ENCODE measurements at regions not wholly inside any gene's neighbourhood (a gene's known extent, or its start where the extent isn't known, plus 50 kb on each side); places are given as distances from the start of the nearest gene placed in this dataset.

DNA sequence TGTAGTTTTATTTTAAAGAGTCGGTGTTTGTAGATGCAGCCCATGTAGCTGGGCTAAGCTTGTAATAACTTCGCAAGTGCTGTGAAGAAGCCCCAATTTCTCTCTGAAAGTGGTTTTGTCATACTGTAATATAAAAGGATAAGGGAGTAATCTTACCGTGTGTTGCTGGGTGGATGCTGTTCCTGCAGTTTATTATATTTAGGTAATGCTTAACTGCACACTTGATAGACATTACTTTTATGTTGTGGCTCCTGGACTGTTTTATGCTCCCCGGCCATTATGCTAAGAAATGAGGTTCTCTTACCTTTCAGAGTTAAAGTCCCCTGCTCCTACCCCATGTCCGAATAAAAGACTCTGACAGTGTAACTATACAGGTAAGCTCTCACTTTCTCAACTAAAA, 789.4 kb downstream of the RPA4 start:
- Histone ChIP-seq H2AFZ (ENCODE audit: low read depth, low read length) (no peak overlapping the region), H3K36me3 (replicated peaks; ENCODE audit: low read depth, low read length) (no peaks in the 10 kb centered on the region), H3K4me1 (ENCODE audit: low read length) (no peaks in the 10 kb centered on the region), H3K4me2 (ENCODE audit: low read length) (no peak overlapping the region), H3K9me3 (ENCODE audit: insufficient read depth, low read length) (no peaks in the 10 kb centered on the region), H3K79me2 (ENCODE audit: low read length) (no peaks in the 10 kb centered on the region), H3K27ac (ENCODE audit: low read length) (no peak overlapping the region), H4K20me1 (ENCODE audit: insufficient read depth, low read length) (no peaks in the 10 kb centered on the region), H3K4me3 (ENCODE audit: low read length) (no peak overlapping the region), H3K27me3 (ENCODE audit: low read depth, low read length) (no peaks in the 10 kb centered on the region), H3K9ac (ENCODE audit: low read length) (no peak overlapping the region)
- TF ChIP-seq EZH2phosphoT487 (IDR thresholded peaks at IDR 0.05; ENCODE audit: low read depth) = no peak
- no peak for TF ChIP-seq CTCF (IDR thresholded peaks at IDR 0.05; ENCODE audit: low read depth, low read length)

DNA sequence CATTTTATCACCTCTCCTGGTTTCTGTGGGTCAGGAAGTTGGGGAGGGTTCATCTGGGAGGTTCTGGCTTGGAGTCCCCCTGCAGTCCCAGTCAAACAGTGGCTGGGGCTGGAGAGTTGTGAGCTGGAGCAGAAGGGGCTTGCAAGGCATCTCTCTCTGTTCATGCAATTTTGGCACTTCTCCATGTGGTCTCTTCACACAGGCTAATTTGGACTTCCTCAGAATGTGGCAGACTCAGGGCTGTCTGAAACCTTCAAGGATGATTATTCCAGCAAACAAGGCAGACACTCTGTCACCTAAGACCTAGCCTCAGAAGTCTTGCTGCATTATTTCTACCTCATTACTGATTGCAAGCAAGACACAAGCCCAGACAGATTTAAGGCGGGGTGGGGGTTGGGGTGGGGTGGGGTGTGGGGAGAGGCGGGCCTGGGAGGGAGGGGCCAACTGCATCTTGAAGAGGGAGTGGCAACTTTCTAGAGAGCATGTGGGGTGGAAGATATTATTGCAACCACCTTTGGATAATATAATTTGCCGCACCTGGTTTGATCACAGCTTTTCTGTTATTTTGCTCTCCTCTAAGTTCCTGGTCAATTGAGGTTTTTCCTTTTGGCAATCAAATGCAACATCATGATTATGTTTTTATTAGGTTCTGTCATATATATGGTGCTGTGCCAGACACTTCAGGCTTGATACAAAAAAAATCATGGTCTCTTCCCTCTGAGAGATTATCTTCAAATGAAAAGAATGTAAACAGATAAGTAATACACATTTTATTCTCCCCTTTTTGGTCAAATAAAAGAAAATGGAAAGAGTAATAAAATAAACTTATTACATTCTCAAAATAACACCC, 799.5 kb downstream of the RPA4 start:
- Histone ChIP-seq H3K4me2 (ENCODE audit: low read length) (no peak overlapping the region), H3K79me2 (ENCODE audit: low read length) (no peaks in the 10 kb centered on the region), H3K27ac (ENCODE audit: low read length) (no peak overlapping the region), H3K27me3 (ENCODE audit: low read depth, low read length) (no peaks in the 10 kb centered on the region), H3K9me3 (ENCODE audit: insufficient read depth, low read length) (no peaks in the 10 kb centered on the region), H2AFZ (ENCODE audit: low read depth, low read length) (no peak overlapping the region), H3K4me1 (ENCODE audit: low read length) (no peaks in the 10 kb centered on the region), H3K9ac (ENCODE audit: low read length) (no peak overlapping the region), H4K20me1 (ENCODE audit: insufficient read depth, low read length) (no peaks in the 10 kb centered on the region), H3K36me3 (replicated peaks; ENCODE audit: low read depth, low read length) (no peaks in the 10 kb centered on the region), H3K4me3 (ENCODE audit: low read length) (no peak overlapping the region)
- TF ChIP-seq CTCF (IDR thresholded peaks at IDR 0.05; ENCODE audit: low read depth, low read length) (no peak), EZH2phosphoT487 (IDR thresholded peaks at IDR 0.05; ENCODE audit: low read depth) (no peak)

DNA sequence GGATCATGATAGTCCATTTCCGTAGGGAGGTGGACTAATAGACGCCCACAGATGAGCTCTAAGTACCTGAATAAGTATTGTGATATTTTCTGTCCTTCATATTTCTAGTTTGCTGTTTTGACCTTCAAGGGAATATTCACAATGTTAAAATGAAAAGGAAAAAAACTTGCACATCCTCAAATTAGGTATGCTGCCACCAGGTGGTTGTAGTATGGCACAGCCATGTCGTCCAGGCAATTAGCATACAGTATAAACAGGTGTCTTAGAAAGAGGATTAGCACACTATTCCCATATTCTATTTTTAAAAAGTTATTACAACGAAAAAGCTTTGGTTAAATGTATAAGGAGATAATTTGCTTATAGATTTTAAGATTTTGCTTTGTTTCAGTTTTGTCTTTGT, 802.0 kb downstream of the RPA4 start:
- no peak overlapping the region for H3K9ac ChIP-seq (ENCODE audit: low read length)
- no peak overlapping the region for H3K27ac ChIP-seq (ENCODE audit: low read length)
- H2AFZ ChIP-seq (ENCODE audit: low read depth, low read length) = no peak overlapping the region
- H3K4me3 ChIP-seq (ENCODE audit: low read length) = no peak overlapping the region
- no peak overlapping the region for H3K4me2 ChIP-seq (ENCODE audit: low read length)
- H3K27me3 ChIP-seq (ENCODE audit: low read depth, low read length) = no peaks in the 10 kb centered on the region
- no peaks in the 10 kb centered on the region for H3K9me3 ChIP-seq (ENCODE audit: insufficient read depth, low read length)
- H4K20me1 ChIP-seq (ENCODE audit: insufficient read depth, low read length) = no peaks in the 10 kb centered on the region
- no peaks in the 10 kb centered on the region for H3K4me1 ChIP-seq (ENCODE audit: low read length)
- TF ChIP-seq EZH2phosphoT487 (IDR thresholded peaks at IDR 0.05; ENCODE audit: low read depth) (no peak), CTCF (IDR thresholded peaks at IDR 0.05; ENCODE audit: low read depth, low read length) (peak; percentile 75)
- H3K79me2 ChIP-seq (ENCODE audit: low read length) = no peaks in the 10 kb centered on the region
- H3K36me3 ChIP-seq (replicated peaks; ENCODE audit: low read depth, low read length) = no peaks in the 10 kb centered on the region

DNA sequence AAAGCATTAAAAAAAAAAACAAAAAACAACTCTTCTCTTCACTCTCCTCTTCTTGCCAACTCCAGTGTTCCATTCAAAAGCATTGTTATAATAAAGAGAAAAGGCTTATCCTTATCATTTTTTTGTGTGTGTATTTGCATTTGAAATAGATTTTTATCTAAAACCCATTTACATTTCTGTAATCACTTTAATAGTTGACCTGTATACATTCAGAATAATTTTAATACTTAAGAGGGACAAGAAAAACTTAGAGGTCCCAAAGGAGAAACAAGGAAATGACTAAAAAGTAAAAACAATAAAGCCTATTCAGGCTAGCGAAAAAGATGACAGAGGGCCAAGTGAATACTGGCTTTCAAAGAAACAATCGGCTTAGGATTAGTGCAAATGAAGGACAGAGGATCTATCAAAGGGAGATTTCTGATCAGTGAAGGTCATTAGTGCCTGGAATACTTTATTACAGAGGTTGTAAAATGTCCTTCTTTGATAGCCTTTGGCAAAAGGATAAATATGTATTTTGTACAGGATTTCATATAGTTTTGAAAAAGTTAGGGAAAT, 808.3 kb downstream of the RPA4 start:
- H4K20me1 ChIP-seq (ENCODE audit: insufficient read depth, low read length) = no peaks in the 10 kb centered on the region
- H2AFZ ChIP-seq (ENCODE audit: low read depth, low read length) = no peak overlapping the region
- TF ChIP-seq EZH2phosphoT487 (IDR thresholded peaks at IDR 0.05; ENCODE audit: low read depth) = no peak
- no peak for TF ChIP-seq CTCF (IDR thresholded peaks at IDR 0.05; ENCODE audit: low read depth, low read length)
- H3K27ac ChIP-seq (ENCODE audit: low read length) = no peak overlapping the region
- no peak overlapping the region for H3K4me2 ChIP-seq (ENCODE audit: low read length)
- no peaks in the 10 kb centered on the region for H3K79me2 ChIP-seq (ENCODE audit: low read length)
- H3K9ac ChIP-seq (ENCODE audit: low read length) = no peak overlapping the region
- no peaks in the 10 kb centered on the region for H3K9me3 ChIP-seq (ENCODE audit: insufficient read depth, low read length)
- H3K4me3 ChIP-seq (ENCODE audit: low read length) = no peak overlapping the region
- H3K4me1 ChIP-seq (ENCODE audit: low read length) = no peaks in the 10 kb centered on the region
- no peaks in the 10 kb centered on the region for H3K27me3 ChIP-seq (ENCODE audit: low read depth, low read length)
- H3K36me3 ChIP-seq (replicated peaks; ENCODE audit: low read depth, low read length) = no peaks in the 10 kb centered on the region

All from OCI-LY3 (cell line).